Upper lobe of left lung (tissue), 4 donors: ENCODE measurements at regions not wholly inside any gene's neighbourhood (a gene's known extent, or its start where the extent isn't known, plus 50 kb on each side); places are given as distances from the start of the nearest gene placed in this dataset.

Experiments
- CTCF ChIP-seq, 6 experiments: fragments of 450-650 bp in 4 of 6; fragments of 200-600 bp in 2 of 6; sonication (generic) in 2 of 6; IDR thresholded peaks; one replicate each; pipeline ENCODE4 v1.5.1; 2016 to 2019; ENCODE audit warnings: antibody characterized with exemption in 6 of 6
- POLR2A ChIP-seq, 4 donors: fragments of 450-650 bp; IDR thresholded peaks; one replicate each; pipeline ENCODE4 v1.5.1; 2016 to 2017; ENCODE audit warnings: antibody characterized with exemption in 4 of 4, mild to moderate bottlenecking in 2 of 4
- POLR2AphosphoS5 ChIP-seq, 2 donors: sonication (generic); formaldehyde crosslinking; IDR thresholded peaks; one replicate each; pipeline ENCODE4 v1.5.1; 2017; ENCODE audit warnings: antibody characterized with exemption in 2 of 2

GRCh38 chr1:212518188-212519054 lies 85.7 kb downstream of the NENF start:
- TF ChIP-seq CTCF (IDR thresholded peaks at IDR 0.05): no peak
- TF ChIP-seq POLR2A (IDR thresholded peaks at IDR 0.05): no peak
- TF ChIP-seq POLR2AphosphoS5 (IDR thresholded peaks at IDR 0.05): peak; percentile 37 to 59
